KMS-11 (cell line): ENCODE measurements at regions not wholly inside any gene's neighbourhood (a gene's known extent, or its start where the extent isn't known, plus 50 kb on each side); places are given as distances from the start of the nearest gene placed in this dataset.

Experiments used
- H2AFZ ChIP-seq: fragments of 200-600 bp; sonication (generic); 2 replicates; pipeline ENCODE4 v1.6.1; 2016; ENCODE audit warnings: antibody characterized with exemption, mixed run types, low read depth
- H3K27ac ChIP-seq: fragments of 200-600 bp; sonication (generic); 2 replicates; pipeline ENCODE4 v1.6.1; 2016; ENCODE audit warnings: mild to moderate bottlenecking, mixed run types
- H3K27me3 ChIP-seq: fragments of 200-600 bp; sonication (generic); 2 replicates; pipeline ENCODE4 v1.6.1; 2017; ENCODE audit warnings: mild to moderate bottlenecking, low read depth, mixed run types, moderate library complexity; ENCODE audit not compliant: insufficient read depth
- H3K36me3 ChIP-seq: fragments of 200-600 bp; sonication (generic); 2 replicates; pipeline ENCODE4 v1.6.1; 2017; ENCODE audit warnings: mild to moderate bottlenecking, mixed run types; ENCODE audit not compliant: insufficient read depth
- H3K4me1 ChIP-seq: fragments of 200-600 bp; sonication (generic); 2 replicates; pipeline ENCODE4 v1.6.1; 2016; ENCODE audit warnings: mild to moderate bottlenecking, low read depth, mixed run types; ENCODE audit not compliant: poor library complexity, severe bottlenecking
- H3K4me2 ChIP-seq: fragments of 200-600 bp; sonication (generic); 2 replicates; pipeline ENCODE4 v1.7.0; 2016; ENCODE audit warnings: mild to moderate bottlenecking, mixed run types
- H3K4me3 ChIP-seq: fragments of 200-600 bp; sonication (generic); IDR thresholded peaks from 2 replicates; pipeline ENCODE4 v1.6.1; 2017; ENCODE audit warnings: low read depth, low read length, mixed read lengths; ENCODE audit not compliant: insufficient read depth
- H3K79me2 ChIP-seq: fragments of 200-600 bp; sonication (generic); 2 replicates; pipeline ENCODE4 v1.6.1; 2016; ENCODE audit warnings: low read depth, mixed run types; ENCODE audit not compliant: insufficient read depth
- H3K9ac ChIP-seq: fragments of 200-600 bp; sonication (generic); 2 replicates; pipeline ENCODE4 v1.6.1; 2016; ENCODE audit warnings: mild to moderate bottlenecking, mixed run types
- H4K20me1 ChIP-seq: fragments of 200-600 bp; sonication (generic); 2 replicates; pipeline ENCODE4 v1.6.1; 2016; ENCODE audit warnings: mild to moderate bottlenecking, mixed run types; ENCODE audit not compliant: insufficient read depth
- TF ChIP-seq, protein P1 (sequence below): fragments of 200-600 bp; sonication (generic); conservative IDR thresholded peaks from 2 replicates; pipeline ENCODE4 v1.6.1; 2017; ENCODE audit warnings: low read depth, mild to moderate bottlenecking, antibody characterized with exemption, low read length, moderate library complexity, mixed read lengths

DNA sequence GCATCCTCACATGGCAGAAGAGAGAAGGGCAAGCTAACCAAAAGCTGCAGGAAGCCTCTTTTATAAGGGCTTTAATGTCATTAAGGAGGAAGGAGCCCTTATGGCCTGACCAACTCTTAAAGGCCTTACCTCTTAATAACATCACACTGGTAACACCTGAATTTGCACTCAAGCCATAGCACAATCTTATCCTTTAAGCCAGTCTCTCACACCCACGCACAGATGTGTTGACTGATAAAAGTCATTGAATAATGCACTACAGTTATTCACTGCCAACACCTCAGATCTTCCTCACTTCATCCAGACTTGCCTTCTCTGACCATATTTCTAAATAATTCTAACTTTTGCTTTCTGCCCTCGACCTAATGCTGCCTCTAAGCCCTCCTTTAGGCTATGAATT lies 516.8 kb downstream of the ADCYAP1 start:
- H2AFZ ChIP-seq: no peak overlapping the region

DNA sequence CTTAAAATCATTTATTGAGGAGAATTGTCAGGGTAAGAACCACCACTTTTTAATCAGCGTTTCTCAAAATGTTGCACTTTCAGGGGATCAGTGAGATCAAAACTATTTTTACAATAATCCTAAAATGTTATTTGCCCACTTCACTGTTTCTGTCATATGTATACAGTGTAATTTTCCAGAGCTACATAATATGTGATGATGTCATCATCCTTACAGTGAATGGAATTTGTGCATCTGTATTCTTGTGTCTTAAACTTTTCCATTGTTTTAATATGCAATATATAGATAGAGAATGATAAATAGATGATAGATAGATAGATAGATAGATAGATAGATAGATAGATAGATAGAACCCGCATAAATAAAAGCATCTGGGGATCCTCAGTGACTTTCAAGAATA lies 518.0 kb downstream of the ADCYAP1 start:
- no peak overlapping the region for H3K4me2 ChIP-seq
- no peak overlapping the region for H3K4me3 ChIP-seq
- no peaks in the 10 kb centered on the region for H3K27me3 ChIP-seq
- H3K36me3 ChIP-seq: no peaks in the 10 kb centered on the region
- H2AFZ ChIP-seq: no peak overlapping the region
- H3K4me1 ChIP-seq: no peaks in the 10 kb centered on the region
- no peak overlapping the region for H3K9ac ChIP-seq
- H4K20me1 ChIP-seq: no peaks in the 10 kb centered on the region
- TF ChIP-seq, protein P1, sequence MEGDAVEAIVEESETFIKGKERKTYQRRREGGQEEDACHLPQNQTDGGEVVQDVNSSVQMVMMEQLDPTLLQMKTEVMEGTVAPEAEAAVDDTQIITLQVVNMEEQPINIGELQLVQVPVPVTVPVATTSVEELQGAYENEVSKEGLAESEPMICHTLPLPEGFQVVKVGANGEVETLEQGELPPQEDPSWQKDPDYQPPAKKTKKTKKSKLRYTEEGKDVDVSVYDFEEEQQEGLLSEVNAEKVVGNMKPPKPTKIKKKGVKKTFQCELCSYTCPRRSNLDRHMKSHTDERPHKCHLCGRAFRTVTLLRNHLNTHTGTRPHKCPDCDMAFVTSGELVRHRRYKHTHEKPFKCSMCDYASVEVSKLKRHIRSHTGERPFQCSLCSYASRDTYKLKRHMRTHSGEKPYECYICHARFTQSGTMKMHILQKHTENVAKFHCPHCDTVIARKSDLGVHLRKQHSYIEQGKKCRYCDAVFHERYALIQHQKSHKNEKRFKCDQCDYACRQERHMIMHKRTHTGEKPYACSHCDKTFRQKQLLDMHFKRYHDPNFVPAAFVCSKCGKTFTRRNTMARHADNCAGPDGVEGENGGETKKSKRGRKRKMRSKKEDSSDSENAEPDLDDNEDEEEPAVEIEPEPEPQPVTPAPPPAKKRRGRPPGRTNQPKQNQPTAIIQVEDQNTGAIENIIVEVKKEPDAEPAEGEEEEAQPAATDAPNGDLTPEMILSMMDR: no peak
- no peak overlapping the region for H3K27ac ChIP-seq
- no peaks in the 10 kb centered on the region for H3K79me2 ChIP-seq

More for the DNA sequence above, 516.8 kb downstream of the ADCYAP1 start:
- Histone ChIP-seq H3K4me2 (no peak overlapping the region), H3K79me2 (no peaks in the 10 kb centered on the region), H4K20me1 (no peaks in the 10 kb centered on the region), H3K9ac (no peak overlapping the region), H3K27ac (no peak overlapping the region), H3K4me1 (no peaks in the 10 kb centered on the region), H3K4me3 (no peak overlapping the region), H3K27me3 (no peaks in the 10 kb centered on the region), H3K36me3 (no peaks in the 10 kb centered on the region)
- TF ChIP-seq, protein P1: no peak

DNA sequence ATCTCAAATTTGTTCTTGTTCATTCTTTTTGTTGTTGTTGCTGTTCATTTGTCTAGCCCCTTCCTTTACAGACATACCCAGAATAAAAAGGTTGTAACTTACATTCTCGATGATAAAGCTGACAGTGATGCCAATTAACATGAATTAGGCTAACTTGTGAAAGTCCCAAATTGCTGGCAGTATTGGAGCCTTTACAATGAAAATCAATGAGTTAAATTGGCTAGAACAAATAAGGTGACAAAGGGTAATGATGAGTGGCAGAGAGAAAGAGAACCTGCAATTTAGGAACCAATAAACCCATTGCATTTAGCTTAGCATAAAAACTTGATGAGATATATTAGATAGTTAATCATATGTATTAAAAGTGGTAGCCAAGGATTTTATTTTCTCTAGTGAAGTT lies 521.0 kb downstream of the ADCYAP1 start:
- no peaks in the 10 kb centered on the region for H3K36me3 ChIP-seq
- H3K27ac ChIP-seq: no peak overlapping the region
- no peak overlapping the region for H3K4me3 ChIP-seq
- H4K20me1 ChIP-seq: no peaks in the 10 kb centered on the region
- no peak overlapping the region for H2AFZ ChIP-seq
- no peaks in the 10 kb centered on the region for H3K27me3 ChIP-seq
- no peak overlapping the region for H3K4me2 ChIP-seq
- no peaks in the 10 kb centered on the region for H3K79me2 ChIP-seq
- TF ChIP-seq, protein P1: no peak
- no peak overlapping the region for H3K9ac ChIP-seq
- H3K4me1 ChIP-seq: no peaks in the 10 kb centered on the region

DNA sequence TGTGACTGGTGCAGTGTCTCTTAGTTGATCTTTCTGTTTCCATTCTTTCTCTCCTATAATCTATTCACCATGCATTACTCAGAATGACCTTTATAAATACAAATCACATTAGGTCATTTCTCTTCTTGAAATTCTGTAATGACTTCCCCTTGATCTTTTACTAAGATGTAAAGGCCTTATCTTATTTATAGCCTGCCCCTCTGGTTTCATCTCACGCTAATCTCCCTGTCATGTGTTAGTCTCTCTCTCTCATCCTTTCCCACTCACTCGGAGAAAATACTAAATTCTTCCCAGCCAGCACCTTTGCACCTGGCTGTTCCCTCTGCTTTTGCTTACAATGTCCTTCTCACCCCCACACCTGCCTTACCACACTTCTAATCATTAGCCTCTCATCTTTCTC lies 530.8 kb downstream of the ADCYAP1 start:
- Histone ChIP-seq H3K79me2 (no peaks in the 10 kb centered on the region), H3K4me2 (no peak overlapping the region), H3K27me3 (no peaks in the 10 kb centered on the region), H3K36me3 (no peaks in the 10 kb centered on the region), H3K4me3 (no peak overlapping the region), H3K4me1 (no peaks in the 10 kb centered on the region), H4K20me1 (no peaks in the 10 kb centered on the region), H3K9ac (no peak overlapping the region), H2AFZ (no peak overlapping the region), H3K27ac (no peak overlapping the region)
- TF ChIP-seq, protein P1: no peak
